ENCODE measurements at regions not wholly inside any gene's neighbourhood (a gene's known extent, or its start where the extent isn't known, plus 50 kb on each side); places are given as distances from the start of the nearest gene placed in this dataset.

DNA sequence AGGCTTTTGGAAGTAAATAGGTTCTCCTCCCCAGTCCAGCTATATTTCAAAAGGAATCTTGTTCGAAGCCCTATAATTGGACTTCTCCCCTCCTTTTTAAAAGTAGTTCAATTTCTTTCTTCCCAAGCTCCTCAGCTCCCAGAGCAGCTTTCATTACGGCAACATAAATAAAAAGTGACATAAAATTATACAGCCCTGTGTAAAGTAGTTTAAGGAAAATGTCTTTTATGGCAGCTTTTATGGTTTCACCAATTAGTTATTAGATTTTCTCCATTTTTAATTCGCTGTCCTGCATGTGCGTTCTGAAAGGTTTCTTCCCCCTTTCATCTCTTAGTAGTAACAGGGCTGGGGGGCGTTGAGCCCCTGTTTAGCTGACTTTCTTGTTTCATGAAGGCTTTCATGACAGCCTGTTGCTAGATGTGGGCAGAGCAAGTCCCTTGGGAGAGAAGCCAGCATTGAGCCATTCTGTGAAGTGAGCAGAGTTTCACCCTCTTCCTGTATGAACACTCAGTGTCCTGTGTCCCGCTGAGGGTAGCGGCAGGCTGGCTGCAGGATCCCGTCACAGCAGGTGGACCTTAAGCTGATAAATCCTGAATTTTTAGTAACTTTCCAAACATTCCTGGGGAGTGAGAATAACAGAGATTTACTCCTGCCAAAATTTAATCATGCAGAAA is 229.7 kb upstream of the SPRED2 start:
- no peak for DNase-seq (ENCODE audit: low spot score)
- intact Hi-C loops (cut with DNase I) = no loop called here

DNA sequence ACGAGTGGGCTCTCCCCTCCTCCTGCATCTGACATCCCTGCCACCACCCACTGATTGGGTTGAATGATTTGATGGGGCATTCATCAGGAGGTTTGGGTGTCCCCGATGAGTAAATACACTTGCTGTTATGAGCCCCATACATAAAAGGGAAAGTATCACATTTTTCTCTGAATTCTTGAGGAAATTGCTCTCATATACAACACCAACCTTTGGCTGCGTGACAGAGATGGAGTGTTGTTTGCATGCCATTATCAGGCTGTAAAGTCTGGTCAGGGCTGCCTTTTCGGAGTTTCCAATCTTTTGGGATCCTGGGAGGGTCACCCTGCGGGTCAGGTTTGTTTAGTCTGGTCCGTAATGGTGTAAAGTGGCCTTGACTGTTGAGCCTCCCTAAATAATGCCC is 227.9 kb upstream of the SPRED2 start:
- no peak for DNase-seq (ENCODE audit: low spot score)
- intact Hi-C loops (cut with DNase I) = no loop called here

DNA sequence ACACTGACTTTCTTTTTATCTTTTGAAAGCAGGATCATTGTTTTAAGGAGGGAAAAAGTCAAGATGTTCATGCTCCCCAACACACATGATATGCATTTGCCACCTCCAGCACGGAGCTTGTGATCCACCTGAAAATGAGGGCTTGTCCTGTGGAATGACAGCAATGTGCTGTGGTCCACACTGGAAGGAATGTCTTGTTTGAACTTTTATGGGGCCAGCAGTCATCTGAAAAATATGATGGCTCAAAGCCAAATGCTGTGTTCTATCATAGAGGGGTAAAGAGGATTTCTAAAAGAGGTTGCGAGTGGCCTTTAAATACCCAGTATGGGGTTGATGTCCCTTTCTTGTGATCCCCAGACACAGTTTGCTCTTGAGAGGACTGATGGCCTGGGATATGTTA is 226.5 kb upstream of the SPRED2 start:
- DNase-seq (ENCODE audit: low spot score) = no peak
- intact Hi-C loops (cut with DNase I) = no loop called here

DNA sequence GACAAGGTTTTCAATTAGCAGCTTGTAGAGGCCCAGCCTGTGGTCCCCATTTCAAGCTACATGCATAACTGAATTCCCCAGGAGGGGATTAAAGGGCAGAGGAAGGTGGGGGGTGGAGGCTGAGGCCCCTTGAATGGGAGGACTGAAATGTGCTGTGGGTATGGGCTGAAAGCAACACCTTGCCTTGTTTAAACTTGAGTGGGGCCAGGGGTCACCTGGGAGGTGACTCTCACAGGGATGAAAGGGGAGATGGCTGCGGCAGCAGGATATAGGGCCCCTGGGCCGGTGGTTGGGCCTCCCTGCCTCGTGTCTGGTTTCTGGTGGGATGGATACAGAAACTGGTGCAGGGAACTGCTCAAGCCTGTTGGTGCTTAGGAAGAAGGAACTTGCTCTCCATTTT is 225.9 kb upstream of the SPRED2 start:
- DNase-seq (ENCODE audit: low spot score) = no peak
- intact Hi-C loops (cut with DNase I) = no loop called here

DNA sequence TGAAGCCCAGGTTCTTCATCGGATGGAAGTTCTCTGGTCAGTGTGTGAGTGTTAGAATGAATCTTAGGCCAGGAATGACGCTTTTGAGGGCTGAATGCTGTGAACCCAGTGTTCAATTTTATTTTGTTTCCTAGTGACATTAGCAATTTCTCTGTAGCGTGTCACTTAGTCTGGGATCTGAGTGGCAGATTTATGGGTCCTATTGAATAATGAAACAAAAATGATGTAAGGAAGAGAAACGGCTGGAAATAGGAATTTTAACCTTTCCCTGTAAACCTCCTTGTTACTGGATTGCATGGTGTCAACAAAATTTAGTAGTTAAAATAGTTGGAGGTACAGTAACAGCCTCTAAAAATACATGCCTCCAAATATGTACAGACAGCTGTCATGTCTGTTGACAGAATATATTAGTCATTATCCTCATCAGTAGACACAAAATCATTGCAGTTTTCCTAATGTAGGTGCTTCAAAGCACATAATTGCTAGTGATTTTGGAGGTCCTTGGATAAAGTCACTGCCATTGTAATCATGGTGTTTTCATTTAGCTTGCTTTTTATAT is 223.8 kb upstream of the SPRED2 start:
- intact Hi-C loops (cut with DNase I) = no loop called here
- no peak for DNase-seq (ENCODE audit: low spot score)

DNA sequence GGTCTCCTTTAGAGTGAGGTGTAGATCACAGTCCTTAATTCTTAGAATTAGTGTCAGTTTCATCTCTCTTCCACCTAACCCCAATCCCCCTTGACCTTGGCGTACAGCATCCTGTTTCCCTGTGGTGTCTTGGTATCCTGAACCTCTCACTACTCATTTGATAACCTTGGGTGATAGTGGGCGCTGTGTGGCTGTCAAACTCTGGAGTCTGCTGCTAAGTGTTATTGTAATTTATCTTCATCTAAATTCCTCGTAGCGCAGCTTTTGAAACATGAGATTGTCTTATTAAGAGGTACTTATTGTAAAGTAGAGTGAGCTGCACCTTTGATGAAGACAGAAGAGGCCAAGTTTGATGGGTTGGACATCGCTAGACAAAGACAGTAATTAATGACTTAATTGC is 222.6 kb upstream of the SPRED2 start:
- intact Hi-C loops (cut with DNase I) = no loop called here
- no peak for DNase-seq (ENCODE audit: low spot score)

DNA sequence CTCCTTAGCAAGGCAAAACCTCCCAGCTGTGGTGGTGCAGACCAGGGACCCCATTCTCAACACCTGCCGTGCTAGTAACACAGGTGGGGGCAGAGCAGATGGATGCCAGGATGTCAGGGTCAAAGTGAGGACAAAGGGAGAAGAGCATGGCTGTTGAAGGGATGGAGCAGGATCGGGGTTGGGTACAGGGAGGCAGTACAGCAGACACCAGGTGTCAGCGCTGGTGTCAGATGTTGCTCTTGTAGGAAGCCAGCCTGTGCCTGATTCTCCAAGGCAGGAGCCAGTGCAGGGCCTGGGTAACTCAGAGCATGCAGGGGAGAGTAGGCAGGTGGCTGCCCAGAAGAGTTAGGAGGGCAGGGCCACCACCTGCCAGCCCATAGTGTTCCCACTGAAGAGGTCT is 222.1 kb upstream of the SPRED2 start:
- intact Hi-C loops (cut with DNase I) = no loop called here
- no peak for DNase-seq (ENCODE audit: low spot score)

DNA sequence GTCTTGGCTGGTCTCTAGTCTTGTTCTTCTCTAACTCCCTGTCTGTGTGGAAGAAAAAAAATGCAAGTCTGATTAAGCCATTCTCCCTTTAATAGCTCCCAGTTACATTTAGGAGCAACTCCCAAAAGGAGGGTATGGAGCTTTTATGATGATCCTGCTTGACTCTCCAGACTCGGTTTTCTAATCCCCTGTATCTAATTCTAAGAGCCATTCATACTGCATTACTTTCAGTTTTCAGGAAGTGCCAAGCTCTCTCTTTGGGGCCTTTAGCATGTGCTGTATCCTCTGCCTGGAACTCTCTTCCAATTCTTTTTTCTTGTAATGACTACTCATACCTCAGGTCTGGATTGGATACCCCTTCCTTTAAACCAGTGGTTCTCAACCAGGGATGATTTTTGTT is 219.7 kb upstream of the SPRED2 start:
- intact Hi-C loops (cut with DNase I) = no loop called here
- DNase-seq (ENCODE audit: low spot score) = no peak

DNA sequence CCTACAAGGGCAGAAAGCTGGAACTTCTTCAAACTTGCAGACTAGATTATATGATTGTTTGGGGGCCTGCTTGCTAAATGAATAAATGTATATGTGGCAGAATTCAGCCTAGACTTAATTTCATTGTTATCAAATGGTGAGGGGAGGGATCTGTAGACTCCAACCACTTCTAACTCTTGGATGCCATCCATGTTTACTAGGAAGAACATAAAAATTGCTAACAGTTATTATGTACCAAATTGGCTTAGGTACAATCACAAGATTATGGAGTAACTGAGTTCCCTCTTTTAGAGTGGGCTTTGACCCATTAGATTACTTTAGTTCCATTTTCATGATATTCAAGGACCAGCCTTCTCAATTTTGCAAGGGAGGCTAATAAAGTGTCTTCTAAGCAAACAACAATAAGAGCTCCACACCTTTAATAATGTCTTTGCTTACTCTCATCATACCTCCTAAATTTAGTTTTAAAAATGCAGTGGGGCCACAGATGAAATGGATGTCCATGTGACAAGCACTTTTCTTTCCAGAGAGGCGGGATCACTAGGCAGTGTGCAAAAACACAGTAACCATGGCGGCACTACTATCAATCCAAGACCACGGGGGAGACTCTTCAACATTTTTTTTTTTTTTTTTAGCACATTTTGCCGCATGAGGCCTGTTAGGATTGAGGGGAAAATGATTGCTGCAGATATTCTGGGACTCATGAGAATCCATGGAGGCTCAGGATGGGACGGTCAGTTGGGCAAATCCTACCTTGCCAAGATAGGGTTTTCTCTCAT is 217.6 kb upstream of the SPRED2 start:
- DNase-seq (ENCODE audit: low spot score) = no peak
- intact Hi-C loops (cut with DNase I) = no loop called here

DNA sequence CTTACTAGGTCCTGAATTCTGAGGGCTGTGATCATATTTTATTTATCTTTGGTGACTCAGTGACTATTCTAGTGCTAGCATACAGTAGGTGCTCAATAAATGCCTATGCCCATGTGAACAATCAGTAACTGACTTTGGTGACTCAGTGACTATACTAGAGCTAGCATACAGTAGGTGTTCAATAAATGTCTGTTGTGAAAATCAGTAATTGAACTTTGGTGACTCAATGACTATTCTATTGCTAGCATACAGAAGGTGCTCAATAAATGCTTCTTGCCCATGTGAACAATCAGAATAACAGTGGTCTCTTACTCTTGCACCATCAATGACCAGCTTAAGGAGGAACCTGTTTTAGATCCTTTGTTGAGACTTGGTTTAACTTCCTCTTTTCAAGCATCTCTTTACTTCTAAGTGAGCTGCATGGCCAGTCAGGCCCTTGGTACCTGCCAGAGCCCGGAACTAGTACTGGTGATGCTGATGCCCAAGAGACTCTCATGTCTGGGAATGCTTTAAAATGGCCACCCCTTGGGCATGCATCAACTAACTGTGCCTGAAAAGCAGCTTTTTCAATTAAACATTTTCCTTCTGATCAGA is 214.9 kb upstream of the SPRED2 start:
- intact Hi-C loops (cut with DNase I) = no loop called here

DNA sequence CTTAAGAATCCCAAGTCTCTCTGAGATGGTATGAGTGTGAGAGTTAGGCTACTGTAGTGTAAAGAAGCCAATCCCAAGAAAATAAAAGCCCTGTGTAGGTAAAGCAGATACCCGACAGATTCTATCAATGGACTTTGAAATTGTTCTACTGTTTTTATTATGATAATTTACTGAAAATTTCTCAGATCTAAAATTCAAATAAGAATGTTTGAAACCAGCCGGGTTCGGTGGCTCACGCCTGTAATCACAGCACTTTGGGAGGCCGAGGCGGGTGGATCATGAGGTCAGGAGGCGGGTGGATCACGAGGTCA is 208.3 kb upstream of the SPRED2 start:
- no peak for DNase-seq (ENCODE audit: low spot score)
- intact Hi-C loops (cut with DNase I) = no loop called here

More for the DNA sequence above, 214.9 kb upstream of the SPRED2 start:
- no peak for DNase-seq (ENCODE audit: low spot score)

DNA sequence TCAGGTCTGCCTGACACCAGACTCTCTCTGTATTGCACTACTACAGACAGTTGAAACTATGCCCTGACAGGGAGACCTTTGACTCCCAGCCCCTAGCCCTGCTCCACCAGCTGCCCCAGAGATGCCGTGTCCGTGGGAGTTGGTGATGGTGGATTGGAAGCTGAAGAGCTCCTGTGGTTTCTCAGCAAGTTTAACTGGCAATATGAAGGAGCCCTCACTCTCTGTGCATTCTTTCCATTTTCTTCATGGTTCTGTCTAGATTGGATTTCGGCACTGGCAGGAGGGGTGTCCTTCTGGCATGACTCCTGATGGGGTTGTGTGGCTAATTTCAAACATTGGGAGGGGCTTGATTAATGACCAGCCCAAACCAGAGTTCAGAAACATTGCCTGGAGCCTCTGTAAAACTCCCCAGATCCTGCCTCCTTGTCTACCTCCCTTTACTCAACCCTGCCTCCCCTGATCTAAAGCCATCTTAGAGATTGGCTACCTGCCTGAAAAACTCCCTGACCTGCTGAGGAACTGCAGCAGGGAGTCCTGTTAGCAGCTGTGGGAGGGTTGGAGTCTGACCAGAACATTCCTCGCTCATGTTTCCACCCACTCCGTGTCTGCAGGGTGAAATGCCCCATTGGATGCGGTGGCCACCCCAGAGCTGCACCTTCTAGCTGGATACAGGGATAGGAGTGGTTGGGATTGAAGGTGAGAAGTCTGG is 206.9 kb upstream of the SPRED2 start:
- no peak for DNase-seq (ENCODE audit: low spot score)
- intact Hi-C loops (cut with DNase I) = loop anchor here in 1 of 2 donors (10.0 kb wide), 1 partner anchor 785 kb away; no protein-coding TSS in a partner anchor

DNA sequence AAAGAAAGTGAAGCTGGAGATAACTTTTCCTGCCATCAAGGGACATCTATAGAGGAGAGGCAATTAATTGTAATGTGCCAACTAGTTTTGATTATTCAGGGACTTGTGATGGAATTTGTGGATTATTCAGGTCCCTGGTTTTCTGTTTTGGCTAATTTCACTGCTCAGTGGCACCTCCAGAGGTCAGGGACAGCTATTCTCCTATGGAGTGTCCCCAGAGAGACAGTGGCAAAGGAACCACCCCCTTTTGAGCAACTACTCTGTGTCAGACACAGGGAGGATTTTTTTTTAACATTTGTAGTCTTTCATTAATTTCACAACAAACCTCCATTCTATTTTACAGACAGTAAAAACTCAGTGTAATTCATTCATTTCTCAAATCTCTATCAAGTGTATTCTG is 206.0 kb upstream of the SPRED2 start:
- no peak for DNase-seq (ENCODE audit: low spot score)
- intact Hi-C loops (cut with DNase I) = loop anchor here in 1 of 2 donors (10.0 kb wide), 1 partner anchor 786 kb away; no protein-coding TSS in a partner anchor

DNA sequence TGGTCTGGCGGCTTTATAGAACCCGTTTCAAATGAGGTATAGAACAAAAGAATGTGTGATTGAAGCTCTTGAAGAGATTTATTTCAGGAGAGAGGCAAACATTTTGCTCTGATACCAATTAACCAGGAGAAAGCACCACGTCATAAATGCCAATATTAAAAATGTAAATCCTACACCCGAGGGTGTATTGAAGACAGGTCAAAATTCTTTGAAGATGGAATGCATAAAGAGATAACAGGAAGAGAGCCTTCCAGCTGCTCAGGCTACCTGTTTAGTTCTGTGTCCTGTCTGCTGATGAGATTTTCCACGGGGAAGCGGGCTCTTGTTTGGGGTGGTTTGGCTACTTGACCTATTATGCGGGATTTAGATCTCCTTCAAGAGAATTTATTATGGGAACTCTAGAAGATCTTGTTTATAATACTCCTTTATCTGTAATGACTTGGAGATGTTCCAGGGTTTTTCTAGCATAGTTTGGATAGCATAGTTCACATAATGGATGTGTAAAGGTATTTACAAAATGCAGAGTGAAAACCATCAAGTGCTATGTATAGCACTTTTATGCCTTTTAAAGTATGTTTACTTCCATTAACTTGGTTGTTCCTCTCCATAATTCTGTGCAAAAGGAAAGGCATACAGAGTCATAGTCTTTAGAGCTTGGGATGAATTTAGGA is 204.5 kb upstream of the SPRED2 start:
- DNase-seq (ENCODE audit: low spot score) = no peak
- intact Hi-C loops (cut with DNase I) = loop anchor here in 1 of 2 donors (10.0 kb wide), 1 partner anchor 788 kb away; no protein-coding TSS in a partner anchor

DNA sequence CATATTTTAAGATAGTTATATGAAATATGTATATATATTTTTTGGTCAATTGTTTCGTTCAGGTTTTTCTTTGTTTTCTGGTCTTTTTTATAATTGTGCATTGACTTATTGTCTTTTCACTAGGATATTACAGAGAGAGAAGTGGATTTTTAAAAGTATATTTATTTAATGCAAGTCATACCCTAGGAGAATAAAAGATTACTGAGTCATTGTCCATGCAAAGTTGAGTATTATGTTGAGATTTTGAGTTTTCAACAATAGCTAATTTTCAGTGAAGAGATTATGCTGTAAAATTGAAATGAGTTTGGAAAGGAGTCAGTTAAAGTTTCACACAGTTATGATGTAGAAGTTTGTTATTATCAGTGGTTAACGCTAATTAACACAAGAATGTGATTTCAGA is 203.6 kb upstream of the SPRED2 start:
- DNase-seq (ENCODE audit: low spot score) = no peak
- intact Hi-C loops (cut with DNase I) = loop anchor here in 1 of 2 donors (10.0 kb wide), 1 partner anchor 789 kb away; no protein-coding TSS in a partner anchor

DNA sequence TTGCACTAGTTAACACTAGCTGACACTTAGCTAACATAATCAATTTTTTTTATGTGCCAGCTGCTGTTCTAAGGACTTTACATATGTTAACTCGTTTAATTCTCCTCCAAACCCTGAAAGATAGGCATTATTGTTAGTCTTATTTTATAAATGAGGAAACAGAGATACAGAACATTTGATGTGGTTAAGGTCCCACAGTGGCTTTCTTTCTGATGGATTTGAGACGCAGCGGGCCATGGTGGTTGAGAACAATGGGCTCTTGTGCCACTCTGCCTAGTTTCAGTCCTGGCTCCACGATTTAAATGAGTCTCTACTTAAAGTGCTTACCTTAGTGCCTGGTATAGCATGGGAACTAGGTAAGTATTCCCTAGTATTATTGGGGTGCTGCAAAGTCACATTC is 201.9 kb upstream of the SPRED2 start:
- no peak for DNase-seq (ENCODE audit: low spot score)
- intact Hi-C loops (cut with DNase I) = loop anchor here in 1 of 2 donors (10.0 kb wide), 1 partner anchor 790 kb away; no protein-coding TSS in a partner anchor

DNA sequence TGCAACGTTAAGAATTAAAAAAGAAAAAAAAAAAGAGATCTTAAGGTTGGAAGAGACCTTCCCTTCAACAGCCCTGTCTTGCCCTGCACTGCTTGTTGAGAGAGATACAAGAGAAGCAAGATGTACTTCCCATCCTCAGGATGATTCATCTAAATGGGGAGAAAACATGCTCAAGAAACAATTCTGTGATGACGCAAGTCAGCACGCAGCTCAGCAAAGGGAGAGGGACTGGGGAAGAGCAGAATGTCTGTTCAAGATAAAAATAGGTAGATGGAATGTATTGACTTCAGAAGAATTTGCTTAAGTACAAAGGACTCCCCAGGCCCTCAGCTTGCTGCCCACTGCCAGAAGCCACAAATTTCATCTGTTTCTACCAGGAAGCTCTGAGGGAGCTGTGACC is 198.2 kb upstream of the SPRED2 start:
- intact Hi-C loops (cut with DNase I) = loop anchor here in 1 of 2 donors (10.0 kb wide), 1 partner anchor 794 kb away; no protein-coding TSS in a partner anchor
- DNase-seq (ENCODE audit: low spot score) = no peak

DNA sequence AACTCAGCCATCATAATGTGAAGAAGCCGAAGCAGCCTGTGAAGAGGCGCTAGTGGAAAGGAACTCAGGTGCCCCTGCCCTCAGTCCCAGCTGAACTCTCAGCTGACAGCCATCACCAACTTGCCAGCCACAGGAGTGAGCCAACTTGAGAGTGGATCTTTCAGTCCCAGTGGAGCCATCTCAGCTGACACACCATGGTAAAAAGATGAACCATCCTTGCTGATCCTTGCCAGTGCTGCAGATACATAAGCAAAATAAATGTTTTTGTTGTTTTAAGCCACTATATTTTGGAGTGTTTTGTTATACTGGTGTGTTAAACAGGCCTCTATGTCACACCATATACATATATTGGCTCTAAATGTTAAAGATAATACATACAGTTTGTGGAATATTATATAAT is 195.8 kb upstream of the SPRED2 start:
- DNase-seq (ENCODE audit: low spot score) = no peak
- intact Hi-C loops (cut with DNase I) = no loop called here

DNA sequence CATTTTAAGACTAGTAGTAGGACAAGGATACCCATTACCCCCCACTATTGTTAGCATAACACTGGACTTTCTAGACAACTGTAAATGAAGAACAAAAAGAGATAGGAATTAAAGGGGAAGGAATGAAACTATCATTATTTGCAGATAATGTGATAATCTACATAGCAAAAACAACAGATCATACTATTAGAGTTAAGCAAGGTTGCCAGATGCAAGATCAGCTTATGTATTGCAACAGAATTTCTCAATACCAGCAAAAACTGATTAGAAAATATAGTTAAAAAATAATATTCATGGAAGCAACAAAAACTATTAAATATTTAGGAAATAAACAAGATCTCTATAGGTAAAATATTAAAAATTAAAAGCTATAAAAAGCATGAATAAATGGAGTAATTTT is 194.4 kb upstream of the SPRED2 start:
- DNase-seq (ENCODE audit: low spot score) = no peak
- intact Hi-C loops (cut with DNase I) = no loop called here
